ENCODE measurements at regions not wholly inside any gene's neighbourhood (a gene's known extent, or its start where the extent isn't known, plus 50 kb on each side); places are given as distances from the start of the nearest gene placed in this dataset.

- Histone ChIP-seq H4K20me1 (ENCODE audit: insufficient read depth) (no peaks in the 10 kb centered on the region), H3K4me2 (no peak overlapping the region; the same call in 1 of the 2 replicates), H2AFZ (ENCODE audit: low read depth) (no peak overlapping the region), H3K79me2 (ENCODE audit: insufficient read depth) (no peaks in the 10 kb centered on the region), H3F3A (replicated peaks; ENCODE audit: insufficient read depth) (peaks cover 28% of the 10 kb centered on the region), H3K27ac (ENCODE audit: low read depth in 2 of 2, low read length in 1 of 2) (no peak overlapping the region), H3K9me2 (no peaks in the 10 kb centered on the region), H3K4me1 (ENCODE audit: control insufficient read depth in 1 of 2, insufficient read depth in 2 of 2, low read depth in 1 of 2, low read length in 1 of 2) (peaks cover 0 to 18% of the 10 kb centered on the region in 2 experiments; a peak in 2 of 4 replicates), H3K4me3 (ENCODE audit: low read depth in 2 of 2, low read length in 1 of 2) (no peak overlapping the region), H3K9me3 (no peaks in the 10 kb centered on the region), H3K27me3 (ENCODE audit: insufficient read depth) (no peaks in the 10 kb centered on the region), H3K36me3 (replicated peaks in 1 of 2; ENCODE audit: control insufficient read depth in 1 of 2, insufficient read depth in 2 of 2, low read length in 1 of 2) (no peaks in the 10 kb centered on the region), H3K9ac (no peak overlapping the region)
- WGBS (ENCODE audit: low lambda C conversion rate): 54% methylated on average over 3 of the region's 3 CpGs
- ChIA-PET POLR2A (no interaction called here), CTCF (interaction anchor here (3.2 kb wide), 1 partner anchor 131 kb away, joined by 13 read pairs; no protein-coding TSS in a partner anchor)
- no peak for DNase-seq
- no peak for TF ChIP-seq TCF12 (IDR thresholded peaks at IDR 0.05)
- TF ChIP-seq FOXJ3 (CRISPR knock-in tag; IDR thresholded peaks at IDR 0.05): no peak
- TF ChIP-seq CHD2 (IDR thresholded peaks at IDR 0.05; ENCODE audit: low read length, partially characterized antibody): no peak
Measured at GRCh38 chr10:43820663-43821062, 172.0 kb upstream of the ZNF32 start.

GRCh38 chr10:43819464-43820230, 171.0 kb upstream of the ZNF32 start:
- Histone ChIP-seq H3K36me3 (replicated peaks in 1 of 2; ENCODE audit: control insufficient read depth in 1 of 2, insufficient read depth in 2 of 2, low read length in 1 of 2) (no peaks in the 10 kb centered on the region), H3K27ac (ENCODE audit: low read depth in 2 of 2, low read length in 1 of 2) (no peak overlapping the region), H3K4me1 (ENCODE audit: control insufficient read depth in 1 of 2, insufficient read depth in 2 of 2, low read depth in 1 of 2, low read length in 1 of 2) (peaks cover 0 to 18% of the 10 kb centered on the region in 2 experiments; a peak in 2 of 4 replicates), H3K9ac (no peak overlapping the region), H3K4me2 (no peak overlapping the region), H3K27me3 (ENCODE audit: insufficient read depth) (no peaks in the 10 kb centered on the region), H3F3A (replicated peaks; ENCODE audit: insufficient read depth) (peaks cover 39% of the 10 kb centered on the region), H3K9me3 (no peaks in the 10 kb centered on the region), H2AFZ (ENCODE audit: low read depth) (no peak overlapping the region), H3K4me3 (ENCODE audit: low read depth in 2 of 2, low read length in 1 of 2) (no peak overlapping the region), H3K9me2 (no peaks in the 10 kb centered on the region), H3K79me2 (ENCODE audit: insufficient read depth) (no peaks in the 10 kb centered on the region), H4K20me1 (ENCODE audit: insufficient read depth) (no peaks in the 10 kb centered on the region)
- no peak for DNase-seq
- ChIA-PET POLR2A (no interaction called here), CTCF (interaction anchor here (0.8 to 3.2 kb wide), 3 partner anchors 9 to 130 kb away, joined by 3 to 13 read pairs (median 3); no protein-coding TSS in a partner anchor)
- TF ChIP-seq EZH2phosphoT487 (IDR thresholded peaks at IDR 0.05; ENCODE audit: borderline replicate concordance, low read depth): no peak
- 81% methylated on average over 21 of the region's 22 CpGs for WGBS (ENCODE audit: low lambda C conversion rate)

- ChIA-PET CTCF (no interaction called here), POLR2A (no interaction called here)
- Histone ChIP-seq H4K20me1 (ENCODE audit: insufficient read depth) (no peaks in the 10 kb centered on the region), H3K9ac (no peak overlapping the region), H3K9me3 (no peaks in the 10 kb centered on the region), H3F3A (replicated peaks; ENCODE audit: insufficient read depth) (peaks cover 37% of the 10 kb centered on the region), H3K27ac (ENCODE audit: low read depth in 2 of 2, low read length in 1 of 2) (no peak overlapping the region), H3K36me3 (replicated peaks in 1 of 2; ENCODE audit: control insufficient read depth in 1 of 2, insufficient read depth in 2 of 2, low read length in 1 of 2) (no peaks in the 10 kb centered on the region), H3K4me2 (no peak overlapping the region), H2AFZ (ENCODE audit: low read depth) (no peak overlapping the region), H3K79me2 (ENCODE audit: insufficient read depth) (no peaks in the 10 kb centered on the region), H3K27me3 (ENCODE audit: insufficient read depth) (no peaks in the 10 kb centered on the region), H3K4me3 (ENCODE audit: low read depth in 2 of 2, low read length in 1 of 2) (no peak overlapping the region), H3K4me1 (ENCODE audit: control insufficient read depth in 1 of 2, insufficient read depth in 2 of 2, low read depth in 1 of 2, low read length in 1 of 2) (peaks cover 0 to 17% of the 10 kb centered on the region in 2 experiments; a peak in 2 of 4 replicates), H3K9me2 (no peaks in the 10 kb centered on the region)
- TF ChIP-seq RFX5 (IDR thresholded peaks at IDR 0.05; ENCODE audit: low read length) (no peak), RCOR1 (IDR thresholded peaks at IDR 0.05; ENCODE audit: low read length) (no peak), ELF1 (IDR thresholded peaks at IDR 0.05) (no peak), MEF2A (IDR thresholded peaks at IDR 0.05; ENCODE audit: borderline replicate concordance, low read depth) (no peak), POLR2AphosphoS5 (IDR thresholded peaks at IDR 0.05; ENCODE audit: low read depth, low read length) (no peak), ZBTB33 (IDR thresholded peaks at IDR 0.05; ENCODE audit: borderline replicate concordance, low read depth) (no peak), FOXM1 (IDR thresholded peaks at IDR 0.05; ENCODE audit: low read depth) (no peak)
- no peak for DNase-seq
- WGBS (ENCODE audit: low lambda C conversion rate): 60% methylated on average over 1 of the region's 4 CpGs
Measured at GRCh38 chr10:43818687-43819086, 170.0 kb upstream of the ZNF32 start.
